ENCODE measurements at regions not wholly inside any gene's neighbourhood (a gene's known extent, or its start where the extent isn't known, plus 50 kb on each side); places are given as distances from the start of the nearest gene placed in this dataset.
"Not testable (repeated sequence)": the region's sequence is repeated elsewhere in the genome, so short reads cannot be mapped to it uniquely, and the experiment has no call there.

GRCh38 chr6:48611332-48611731 is 500.3 kb upstream of the PTCHD4 start:
- no peak overlapping the region; the same call in 1 of the 2 replicates for H3K27ac ChIP-seq
- TF ChIP-seq CTCF (conservative IDR thresholded peaks at IDR 0.05) (no peak), ZFX (IDR thresholded peaks at IDR 0.05) (no peak)

GRCh38 chr6:48610846-48611245 is 499.8 kb upstream of the PTCHD4 start:
- H3K27ac ChIP-seq = no peak overlapping the region
- no peak for TF ChIP-seq CTCF (conservative IDR thresholded peaks at IDR 0.05)

GRCh38 chr6:48606618-48607017 is 495.6 kb upstream of the PTCHD4 start:
- TF ChIP-seq ZFX (IDR thresholded peaks at IDR 0.05) (no peak), CTCF (conservative IDR thresholded peaks at IDR 0.05) (no peak)

GRCh38 chr6:48597951-48598350 is 487.0 kb upstream of the PTCHD4 start:
- no peak for TF ChIP-seq ZFX (IDR thresholded peaks at IDR 0.05)

More at GRCh38 chr6:48606618-48607017, 495.6 kb upstream of the PTCHD4 start:
- H3K27ac ChIP-seq = no peak overlapping the region

GRCh38 chr6:48596830-48597229 is 485.8 kb upstream of the PTCHD4 start:
- TF ChIP-seq CTCF (conservative IDR thresholded peaks at IDR 0.05) (no peak), ZFX (IDR thresholded peaks at IDR 0.05) (no peak)
- no peak overlapping the region for H3K27ac ChIP-seq

More at GRCh38 chr6:48597951-48598350, 487.0 kb upstream of the PTCHD4 start:
- no peak overlapping the region for H3K27ac ChIP-seq

- not testable (repeated sequence) for H3K27ac ChIP-seq
These were observed 480.2 kb upstream of the PTCHD4 start for GRCh38 chr6:48591158-48591557.

GRCh38 chr6:48584846-48585245 is 473.8 kb upstream of the PTCHD4 start:
- TF ChIP-seq ZFX (IDR thresholded peaks at IDR 0.05) (no peak), CTCF (conservative IDR thresholded peaks at IDR 0.05) (no peak)

GRCh38 chr6:48570656-48571055 is 459.7 kb upstream of the PTCHD4 start:
- H3K27ac ChIP-seq = no peak overlapping the region
- TF ChIP-seq ZFX (IDR thresholded peaks at IDR 0.05) (no peak), CTCF (conservative IDR thresholded peaks at IDR 0.05) (no peak)

More at GRCh38 chr6:48584846-48585245, 473.8 kb upstream of the PTCHD4 start:
- no peak overlapping the region for H3K27ac ChIP-seq

GRCh38 chr6:48568856-48569255 is 457.9 kb upstream of the PTCHD4 start:
- TF ChIP-seq ZFX (IDR thresholded peaks at IDR 0.05) (no peak), CTCF (conservative IDR thresholded peaks at IDR 0.05) (no peak)

More at GRCh38 chr6:48568856-48569255, 457.9 kb upstream of the PTCHD4 start:
- no peak overlapping the region for H3K27ac ChIP-seq

All from C4-2B (cell line).